ENCODE measurements at regions not wholly inside any gene's neighbourhood (a gene's known extent, or its start where the extent isn't known, plus 50 kb on each side); places are given as distances from the start of the nearest gene placed in this dataset.

GRCh38 chr7:145293228-145293701 lies 457.4 kb upstream of the TPK1 start:
- Histone ChIP-seq H4K8ac (ENCODE audit: low read depth in 2 of 2, low read length in 2 of 2) (no peak overlapping the region), H3K23ac (ENCODE audit: low read depth, low read length) (no peak overlapping the region), H3K18ac (ENCODE audit: low read depth, low read length) (no peak overlapping the region), H3K36me3 (ENCODE audit: control insufficient read depth, insufficient read depth, low read length) (no peaks in the 10 kb centered on the region), H2BK120ac (ENCODE audit: low read depth, low read length) (no peak overlapping the region), H2BK5ac (ENCODE audit: low read depth, low read length, poor library complexity, severe bottlenecking) (no peak overlapping the region), H3K14ac (replicated peaks; ENCODE audit: low read depth, low read length) (no peak overlapping the region), H3K9me3 (ENCODE audit: control insufficient read depth, insufficient read depth, low read length) (peaks cover 2% of the 10 kb centered on the region; the same call in 1 of the 2 replicates), H2AK9ac (replicated peaks; ENCODE audit: low read depth, low read length, poor library complexity) (no peak overlapping the region), H2BK15ac (ENCODE audit: low read depth, low read length) (no peak overlapping the region), H3K9ac (ENCODE audit: low read depth, low read length) (no peak overlapping the region), H3K4me1 (ENCODE audit: control insufficient read depth, insufficient read depth, low read length) (no peaks in the 10 kb centered on the region), H2AK5ac (ENCODE audit: low read depth, low read length) (no peak overlapping the region), H3K4ac (ENCODE audit: low read depth, low read length) (no peak overlapping the region), H3K27me3 (ENCODE audit: control insufficient read depth, insufficient read depth, low read length) (no peaks in the 10 kb centered on the region), H2BK20ac (ENCODE audit: low read depth, low read length) (no peak overlapping the region), H3K56ac (ENCODE audit: extremely low read depth, insufficient read depth, low read length) (no peak overlapping the region), H4K91ac (ENCODE audit: insufficient read depth, low read depth, low read length) (no peak overlapping the region), H3K79me1 (ENCODE audit: low read depth in 1 of 2, low read length in 2 of 2) (no peaks in the 10 kb centered on the region), H3K9me1 (ENCODE audit: insufficient read depth, low read length) (no peaks in the 10 kb centered on the region), H2AFZ (replicated peaks; ENCODE audit: low read length, poor library complexity) (no peak overlapping the region), H3K4me3 (ENCODE audit: insufficient read depth, low read depth, low read length) (no peak overlapping the region), H3K4me2 (ENCODE audit: low read depth, low read length) (no peak overlapping the region), H4K20me1 (ENCODE audit: insufficient read depth, low read length) (no peaks in the 10 kb centered on the region), H4K5ac (ENCODE audit: low read depth, low read length) (no peak overlapping the region), H3K27ac (ENCODE audit: insufficient read depth, low read length) (no peak overlapping the region)
- CTCF ChIA-PET, result no interaction called here
- DNase-seq (no peak), ATAC-seq (ENCODE audit: low read depth) (no peak)
- WGBS, 2 experiments (ENCODE audit: extremely low coverage in 2 of 2, insufficient read length in 1 of 2), result no CpG with 5 or more reads among the region's 1 CpG
- dilution Hi-C loops (cut with HindIII; ENCODE audit: low sequenced_read_pairs, unreplicated experiment) (no loop called here), in situ Hi-C loops (cut with MboI; ENCODE audit: low sequenced_read_pairs) (no loop called here), intact Hi-C loops (cut with micrococcal nuclease) (no loop called here)
- TF ChIP-seq CHD1 (IDR thresholded peaks at IDR 0.05; ENCODE audit: low read depth, low read length) (no peak), MAFK (IDR thresholded peaks at IDR 0.05; ENCODE audit: low read depth, low read length) (no peak), POLR2A (IDR thresholded peaks at IDR 0.05; ENCODE audit: low read depth, low read length) (no peak), CEBPB (IDR thresholded peaks at IDR 0.05; ENCODE audit: low read depth, low read length) (no peak), USF2 (IDR thresholded peaks at IDR 0.05; ENCODE audit: low read depth, low read length) (no peak), NFE2L2 (IDR thresholded peaks at IDR 0.05; ENCODE audit: low read depth, low read length) (no peak), FOS (IDR thresholded peaks at IDR 0.05; ENCODE audit: low read depth, low read length) (no peak), CTCF (conservative IDR thresholded peaks at IDR 0.05; ENCODE audit: low read depth, low read length) (no peak), BHLHE40 (IDR thresholded peaks at IDR 0.05; ENCODE audit: low read depth, low read length) (no peak), RAD21 (IDR thresholded peaks at IDR 0.05; ENCODE audit: low read length) (no peak), RFX5 (IDR thresholded peaks at IDR 0.05; ENCODE audit: low read depth, low read length) (no peak), RCOR1 (IDR thresholded peaks at IDR 0.05; ENCODE audit: insufficient replicate concordance, low read length) (no peak), SMC3 (IDR thresholded peaks at IDR 0.05; ENCODE audit: low read depth, low read length) (no peak)
- TF ChIP-seq, protein P1, sequence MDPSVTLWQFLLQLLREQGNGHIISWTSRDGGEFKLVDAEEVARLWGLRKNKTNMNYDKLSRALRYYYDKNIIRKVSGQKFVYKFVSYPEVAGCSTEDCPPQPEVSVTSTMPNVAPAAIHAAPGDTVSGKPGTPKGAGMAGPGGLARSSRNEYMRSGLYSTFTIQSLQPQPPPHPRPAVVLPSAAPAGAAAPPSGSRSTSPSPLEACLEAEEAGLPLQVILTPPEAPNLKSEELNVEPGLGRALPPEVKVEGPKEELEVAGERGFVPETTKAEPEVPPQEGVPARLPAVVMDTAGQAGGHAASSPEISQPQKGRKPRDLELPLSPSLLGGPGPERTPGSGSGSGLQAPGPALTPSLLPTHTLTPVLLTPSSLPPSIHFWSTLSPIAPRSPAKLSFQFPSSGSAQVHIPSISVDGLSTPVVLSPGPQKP (IDR thresholded peaks at IDR 0.05; ENCODE audit: borderline replicate concordance, low read depth, low read length), result no peak
- POLR2A ChIA-PET (ENCODE audit: unreplicated experiment), result no interaction called here
- BruUV-seq (replicated peaks), result no TSS peak

Measured in IMR-90 (cell line).